ENCODE measurements at regions not wholly inside any gene's neighbourhood (a gene's known extent, or its start where the extent isn't known, plus 50 kb on each side); places are given as distances from the start of the nearest gene placed in this dataset.

DNA sequence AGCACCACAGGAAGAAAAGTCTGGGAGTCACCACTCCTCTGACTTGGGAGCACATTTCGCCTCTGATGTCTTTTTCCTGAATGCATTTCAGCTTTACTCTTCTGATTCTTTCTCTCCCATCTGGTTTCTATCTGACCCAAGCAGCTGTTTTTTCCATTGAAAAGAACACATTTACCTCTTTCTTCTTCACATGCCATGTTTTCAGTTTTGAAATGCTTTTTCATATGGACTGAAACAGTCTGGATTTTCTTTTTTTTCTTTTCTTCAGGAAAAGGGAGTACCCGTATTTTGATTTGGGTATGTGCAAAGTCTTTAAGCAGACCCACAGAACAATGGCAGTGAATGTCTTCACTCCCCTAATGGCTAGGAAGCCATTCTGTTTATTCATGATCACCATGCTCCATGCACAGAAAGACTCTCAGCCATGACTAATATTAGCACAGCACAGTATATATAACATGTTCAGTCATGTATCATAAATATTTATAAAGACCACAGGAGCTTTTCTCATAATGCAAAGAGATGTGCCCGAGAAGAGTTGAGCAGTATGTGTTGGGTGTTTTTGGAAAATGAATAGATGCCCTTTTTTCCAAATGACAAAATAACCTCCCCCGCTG is 82.7 kb upstream of the LRIG1 start:
- TF ChIP-seq, protein P1, sequence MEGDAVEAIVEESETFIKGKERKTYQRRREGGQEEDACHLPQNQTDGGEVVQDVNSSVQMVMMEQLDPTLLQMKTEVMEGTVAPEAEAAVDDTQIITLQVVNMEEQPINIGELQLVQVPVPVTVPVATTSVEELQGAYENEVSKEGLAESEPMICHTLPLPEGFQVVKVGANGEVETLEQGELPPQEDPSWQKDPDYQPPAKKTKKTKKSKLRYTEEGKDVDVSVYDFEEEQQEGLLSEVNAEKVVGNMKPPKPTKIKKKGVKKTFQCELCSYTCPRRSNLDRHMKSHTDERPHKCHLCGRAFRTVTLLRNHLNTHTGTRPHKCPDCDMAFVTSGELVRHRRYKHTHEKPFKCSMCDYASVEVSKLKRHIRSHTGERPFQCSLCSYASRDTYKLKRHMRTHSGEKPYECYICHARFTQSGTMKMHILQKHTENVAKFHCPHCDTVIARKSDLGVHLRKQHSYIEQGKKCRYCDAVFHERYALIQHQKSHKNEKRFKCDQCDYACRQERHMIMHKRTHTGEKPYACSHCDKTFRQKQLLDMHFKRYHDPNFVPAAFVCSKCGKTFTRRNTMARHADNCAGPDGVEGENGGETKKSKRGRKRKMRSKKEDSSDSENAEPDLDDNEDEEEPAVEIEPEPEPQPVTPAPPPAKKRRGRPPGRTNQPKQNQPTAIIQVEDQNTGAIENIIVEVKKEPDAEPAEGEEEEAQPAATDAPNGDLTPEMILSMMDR (conservative IDR thresholded peaks at IDR 0.05; ENCODE audit: low read length): no peak
- no peak for TF ChIP-seq EZH2phosphoT487 (IDR thresholded peaks at IDR 0.05; ENCODE audit: borderline replicate concordance, low read depth, low read length)
